ENCODE measurements at regions not wholly inside any gene's neighbourhood (a gene's known extent, or its start where the extent isn't known, plus 50 kb on each side); places are given as distances from the start of the nearest gene placed in this dataset.

GRCh38 chr3:160125258-160125657 is 100.0 kb upstream of the C3orf80 start:
- TF ChIP-seq CTCF (conservative IDR thresholded peaks at IDR 0.05; ENCODE audit: low read depth, low read length) (no peak), EZH2 (IDR thresholded peaks at IDR 0.05; ENCODE audit: low read length, unreplicated experiment) (no peak)
